DOHH2 (cell line): ENCODE measurements at regions not wholly inside any gene's neighbourhood (a gene's known extent, or its start where the extent isn't known, plus 50 kb on each side); places are given as distances from the start of the nearest gene placed in this dataset.

Source experiments
- H3F3A ChIP-seq: fragments of 200-600 bp; sonication (generic), shearing (Covaris generic); 2 replicates; pipeline ENCODE4 v1.6.0; 2016; ENCODE audit warnings: antibody characterized with exemption, mild to moderate bottlenecking; ENCODE audit not compliant: control insufficient read depth, insufficient read depth
- H3K27ac ChIP-seq: fragments of 200-600 bp; sonication (generic); 2 replicates; pipeline ENCODE4 v1.5.1; 2014; ENCODE audit warnings: low read depth, mild to moderate bottlenecking, low read length, moderate library complexity
- H3K27me3 ChIP-seq: fragments of 200-600 bp; sonication (generic); 2 replicates; pipeline ENCODE4 v1.6.1; 2014; ENCODE audit warnings: mild to moderate bottlenecking, low read length, mixed read lengths; ENCODE audit not compliant: control insufficient read depth
- H3K36me3 ChIP-seq: fragments of 200-600 bp; sonication (generic); 2 replicates; pipeline ENCODE4 v1.6.1; 2014; ENCODE audit warnings: mild to moderate bottlenecking, low read length, moderate library complexity, mixed read lengths; ENCODE audit not compliant: control insufficient read depth
- H3K4me1 ChIP-seq: fragments of 200-600 bp; sonication (generic); 2 replicates; pipeline ENCODE4 v1.6.1; 2014; ENCODE audit warnings: mild to moderate bottlenecking, low read length, mixed read lengths; ENCODE audit not compliant: control insufficient read depth
- H3K4me2 ChIP-seq: fragments of 200-600 bp; sonication (generic); 2 replicates; pipeline ENCODE4 v1.6.0; 2014; ENCODE audit warnings: mild to moderate bottlenecking, low read length, moderate library complexity
- H3K4me3 ChIP-seq: fragments of 200-600 bp; sonication (generic); 2 replicates; pipeline ENCODE4 v1.5.1; 2014; ENCODE audit warnings: mild to moderate bottlenecking, low read length, mixed read lengths
- H3K79me2 ChIP-seq: fragments of 200-600 bp; sonication (generic); 2 replicates; pipeline ENCODE4 v1.6.1; 2014; ENCODE audit warnings: mild to moderate bottlenecking, low read length, mixed read lengths; ENCODE audit not compliant: control insufficient read depth
- H3K9me2 ChIP-seq: fragments of 200-600 bp; sonication (generic); replicated peaks from 2 replicates; pipeline ENCODE4 v1.6.1; 2014; ENCODE audit warnings: mild to moderate bottlenecking, low read length, mixed read lengths; ENCODE audit not compliant: control insufficient read depth
- H3K9me3 ChIP-seq: fragments of 200-600 bp; sonication (generic); 2 replicates; pipeline ENCODE4 v1.6.1; 2014; ENCODE audit warnings: antibody characterized with exemption, low read length, mixed read lengths; ENCODE audit not compliant: control insufficient read depth, insufficient read depth
- H4K20me1 ChIP-seq: fragments of 200-600 bp; sonication (generic); 2 replicates; pipeline ENCODE4 v1.6.0; 2014; ENCODE audit warnings: low read depth, mild to moderate bottlenecking, antibody characterized with exemption, low read length, moderate library complexity; ENCODE audit not compliant: control insufficient read depth, insufficient read depth
- EZH2phosphoT487 ChIP-seq: fragments of 200-600 bp; sonication (generic); IDR thresholded peaks from 2 replicates; pipeline ENCODE4 v1.6.1; 2017; ENCODE audit warnings: borderline replicate concordance, mild to moderate bottlenecking, antibody characterized with exemption, low read length, moderate library complexity, mixed read lengths
- TF ChIP-seq, protein P1 (sequence below): fragments of 200-600 bp; sonication (generic); IDR thresholded peaks from one replicate; pipeline ENCODE4 v1.5.1; 2014; ENCODE audit warnings: antibody characterized with exemption, mild to moderate bottlenecking, low read depth, low read length; ENCODE audit not compliant: poor library complexity, severe bottlenecking

DNA sequence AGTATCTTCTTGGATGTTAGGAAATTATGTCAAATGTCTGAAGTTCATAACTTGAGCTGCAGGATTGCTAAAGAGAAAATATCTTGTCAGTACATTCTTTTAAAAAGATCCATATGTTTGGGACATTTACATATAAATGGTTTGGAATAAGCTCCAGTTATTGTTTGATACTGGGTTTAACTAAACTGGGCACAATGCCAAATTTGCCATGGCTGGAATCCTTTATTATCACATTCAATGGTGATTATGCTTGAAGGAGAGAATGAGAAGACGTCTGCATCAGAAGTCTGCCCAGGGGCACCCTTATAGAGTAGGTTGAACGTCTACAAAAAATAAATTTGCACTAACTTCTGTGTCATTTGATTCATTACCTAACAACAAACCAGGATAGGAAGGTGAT is 652.5 kb downstream of the AMY1C start:
- no peak for TF ChIP-seq EZH2phosphoT487
- TF ChIP-seq, protein P1, sequence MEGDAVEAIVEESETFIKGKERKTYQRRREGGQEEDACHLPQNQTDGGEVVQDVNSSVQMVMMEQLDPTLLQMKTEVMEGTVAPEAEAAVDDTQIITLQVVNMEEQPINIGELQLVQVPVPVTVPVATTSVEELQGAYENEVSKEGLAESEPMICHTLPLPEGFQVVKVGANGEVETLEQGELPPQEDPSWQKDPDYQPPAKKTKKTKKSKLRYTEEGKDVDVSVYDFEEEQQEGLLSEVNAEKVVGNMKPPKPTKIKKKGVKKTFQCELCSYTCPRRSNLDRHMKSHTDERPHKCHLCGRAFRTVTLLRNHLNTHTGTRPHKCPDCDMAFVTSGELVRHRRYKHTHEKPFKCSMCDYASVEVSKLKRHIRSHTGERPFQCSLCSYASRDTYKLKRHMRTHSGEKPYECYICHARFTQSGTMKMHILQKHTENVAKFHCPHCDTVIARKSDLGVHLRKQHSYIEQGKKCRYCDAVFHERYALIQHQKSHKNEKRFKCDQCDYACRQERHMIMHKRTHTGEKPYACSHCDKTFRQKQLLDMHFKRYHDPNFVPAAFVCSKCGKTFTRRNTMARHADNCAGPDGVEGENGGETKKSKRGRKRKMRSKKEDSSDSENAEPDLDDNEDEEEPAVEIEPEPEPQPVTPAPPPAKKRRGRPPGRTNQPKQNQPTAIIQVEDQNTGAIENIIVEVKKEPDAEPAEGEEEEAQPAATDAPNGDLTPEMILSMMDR, result no peak
- H4K20me1 ChIP-seq, result no peaks in the 10 kb centered on the region

DNA sequence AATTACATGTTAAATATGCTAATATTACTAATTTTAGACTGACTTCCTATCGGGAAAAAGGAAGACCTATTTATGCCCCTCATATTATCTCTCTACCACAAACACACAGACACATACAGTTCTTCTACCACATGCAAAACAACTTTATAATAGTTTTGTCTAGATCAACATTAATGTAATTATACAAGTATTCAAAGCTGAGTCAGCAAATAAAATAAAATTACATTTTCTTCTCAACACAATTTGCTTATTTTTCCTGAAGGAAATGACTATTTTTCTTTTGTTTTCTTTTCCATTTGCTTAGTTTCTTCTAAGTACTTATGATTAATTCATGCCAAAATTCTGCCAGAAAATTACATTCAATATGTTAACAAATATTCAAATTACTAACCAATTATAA is 654.2 kb downstream of the AMY1C start:
- H3K9me2 ChIP-seq, result no peaks in the 10 kb centered on the region
- no peaks in the 10 kb centered on the region for H3K4me1 ChIP-seq
- H3K9me3 ChIP-seq, result peaks cover 4% of the 10 kb centered on the region; the same call in 1 of the 2 replicates
- no peaks in the 10 kb centered on the region for H4K20me1 ChIP-seq
- no peak overlapping the region for H3K4me2 ChIP-seq
- no peaks in the 10 kb centered on the region for H3K36me3 ChIP-seq
- no peaks in the 10 kb centered on the region for H3K79me2 ChIP-seq
- TF ChIP-seq EZH2phosphoT487, result no peak
- no peak overlapping the region for H3K27ac ChIP-seq
- no peaks in the 10 kb centered on the region for H3F3A ChIP-seq
- H3K4me3 ChIP-seq, result no peak overlapping the region
- no peaks in the 10 kb centered on the region for H3K27me3 ChIP-seq

More for the DNA sequence above, 652.5 kb downstream of the AMY1C start:
- H3K4me2 ChIP-seq, result no peak overlapping the region
- H3K27me3 ChIP-seq, result no peaks in the 10 kb centered on the region
- H3F3A ChIP-seq, result no peaks in the 10 kb centered on the region
- no peaks in the 10 kb centered on the region for H3K4me1 ChIP-seq
- H3K9me2 ChIP-seq, result no peaks in the 10 kb centered on the region
- no peaks in the 10 kb centered on the region for H3K79me2 ChIP-seq
- no peaks in the 10 kb centered on the region for H3K9me3 ChIP-seq
- no peak overlapping the region for H3K27ac ChIP-seq
- no peak overlapping the region for H3K4me3 ChIP-seq
- no peaks in the 10 kb centered on the region for H3K36me3 ChIP-seq

DNA sequence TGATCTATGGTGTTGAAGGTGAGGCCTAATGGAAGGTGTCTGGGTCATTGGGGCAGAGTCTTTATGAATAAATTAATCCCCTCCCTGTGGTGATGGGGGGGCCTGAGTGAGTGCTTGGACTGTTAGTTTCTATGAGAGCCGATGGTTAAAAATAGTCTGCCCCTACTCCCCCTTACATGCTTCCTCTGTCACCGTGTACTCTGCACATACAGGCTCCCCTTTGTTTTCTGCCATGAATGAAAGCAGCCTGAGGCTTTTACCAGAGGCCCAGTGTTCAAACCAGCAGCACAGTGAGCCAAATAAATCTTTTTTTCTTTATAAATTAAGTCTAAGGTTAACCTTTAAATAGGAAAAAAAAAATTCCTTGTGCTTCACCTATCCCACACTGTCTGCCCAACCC is 657.0 kb downstream of the AMY1C start:
- Histone ChIP-seq H3K27me3 (no peaks in the 10 kb centered on the region), H3K4me2 (no peak overlapping the region), H3K9me3 (peaks cover 4% of the 10 kb centered on the region; the same call in 1 of the 2 replicates), H3F3A (no peaks in the 10 kb centered on the region), H3K9me2 (no peaks in the 10 kb centered on the region), H3K4me3 (no peak overlapping the region), H4K20me1 (no peaks in the 10 kb centered on the region), H3K4me1 (no peaks in the 10 kb centered on the region), H3K79me2 (no peaks in the 10 kb centered on the region), H3K27ac (no peak overlapping the region), H3K36me3 (no peaks in the 10 kb centered on the region)
- no peak for TF ChIP-seq EZH2phosphoT487
- TF ChIP-seq, protein P1, result no peak

DNA sequence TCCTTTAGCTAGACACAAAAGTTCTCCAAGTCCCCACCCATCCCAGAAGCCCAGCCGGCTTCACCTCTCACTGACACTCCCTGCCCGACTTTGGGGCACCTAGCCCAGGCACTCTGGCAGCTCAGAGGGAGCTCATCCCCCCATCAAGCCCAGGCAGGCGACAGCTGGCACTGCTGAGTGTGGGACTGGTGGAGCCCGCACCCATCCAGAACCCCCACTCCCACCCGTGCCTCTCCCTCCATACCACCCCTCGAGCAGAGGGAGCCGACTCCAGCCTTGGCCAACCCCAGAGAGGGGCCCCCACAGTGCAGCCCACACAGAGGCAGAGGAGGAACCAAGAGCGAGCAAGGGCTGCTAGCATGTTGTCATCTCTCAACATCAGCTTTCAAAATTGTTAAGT is 658.6 kb downstream of the AMY1C start:
- Histone ChIP-seq H3K4me3 (no peak overlapping the region), H3K9me2 (no peaks in the 10 kb centered on the region), H3K4me2 (no peak overlapping the region), H3K27ac (no peak overlapping the region), H3K79me2 (no peaks in the 10 kb centered on the region), H3K36me3 (no peaks in the 10 kb centered on the region), H3K9me3 (peaks cover 4% of the 10 kb centered on the region; the same call in 1 of the 2 replicates), H4K20me1 (no peaks in the 10 kb centered on the region), H3K4me1 (no peaks in the 10 kb centered on the region), H3F3A (no peaks in the 10 kb centered on the region), H3K27me3 (no peaks in the 10 kb centered on the region)
- no peak for TF ChIP-seq EZH2phosphoT487
- TF ChIP-seq, protein P1, result no peak
